Mesendoderm (in vitro differentiated cells): ENCODE measurements at regions not wholly inside any gene's neighbourhood (a gene's known extent, or its start where the extent isn't known, plus 50 kb on each side); places are given as distances from the start of the nearest gene placed in this dataset.

ENCODE experiments used
- DNase-seq: peaks from one replicate; pipeline ENCODE4 v3.0.0; 2013
- H2AK5ac ChIP-seq: 2 replicates; pipeline ENCODE4 v1.6.1; 2013; ENCODE audit warnings: low read length, inconsistent platforms
- H2BK120ac ChIP-seq: 2 replicates; pipeline ENCODE4 v1.6.1; 2013; ENCODE audit warnings: low read depth, mild to moderate bottlenecking, low read length, moderate library complexity, mixed read lengths
- H2BK15ac ChIP-seq: replicated peaks from 2 replicates; pipeline ENCODE4 v1.6.1; 2013; ENCODE audit warnings: low read depth, mild to moderate bottlenecking, moderate library complexity
- H2BK5ac ChIP-seq: 2 replicates; pipeline ENCODE4 v1.6.1; 2013; ENCODE audit warnings: low read length, inconsistent platforms
- H3K18ac ChIP-seq: 2 replicates; pipeline ENCODE4 v1.6.1; 2013; ENCODE audit warnings: mild to moderate bottlenecking, low read length, mixed read lengths
- H3K23ac ChIP-seq: one replicate; pipeline ENCODE4 v1.6.1; 2013; ENCODE audit warnings: low read length
- H3K27ac ChIP-seq: 2 replicates; pipeline ENCODE4 v1.5.1; 2013; ENCODE audit warnings: low read depth, mild to moderate bottlenecking, inconsistent platforms, low read length, moderate library complexity
- H3K27me3 ChIP-seq: 2 replicates; pipeline ENCODE4 v1.6.1; 2013; ENCODE audit warnings: low read length, control low read depth, mild to moderate bottlenecking, inconsistent platforms; ENCODE audit not compliant: insufficient read depth, poor library complexity
- H3K36me3 ChIP-seq: 2 replicates; pipeline ENCODE4 v1.6.1; 2013; ENCODE audit warnings: low read length, inconsistent platforms; ENCODE audit not compliant: control insufficient read depth, insufficient read depth
- H3K4ac ChIP-seq: one replicate; pipeline ENCODE4 v1.6.1; 2013; ENCODE audit warnings: low read depth, mild to moderate bottlenecking, low read length, moderate library complexity
- H3K4me1 ChIP-seq: 2 replicates; pipeline ENCODE4 v1.6.1; 2013; ENCODE audit warnings: low read depth, low read length, inconsistent platforms; ENCODE audit not compliant: control insufficient read depth
- H3K4me2 ChIP-seq: 2 replicates; pipeline ENCODE4 v1.6.1; 2013; ENCODE audit warnings: low read length
- H3K4me3 ChIP-seq: 2 replicates; pipeline ENCODE4 v1.5.1; 2013; ENCODE audit warnings: mild to moderate bottlenecking, low read length
- H3K56ac ChIP-seq: one replicate; pipeline ENCODE4 v1.6.1; 2013; ENCODE audit warnings: low read length
- H3K79me1 ChIP-seq: 2 replicates; pipeline ENCODE4 v1.6.1; 2013; ENCODE audit warnings: low read length, inconsistent platforms
- H3K79me2 ChIP-seq: 2 replicates; pipeline ENCODE4 v1.6.1; 2013; ENCODE audit warnings: mild to moderate bottlenecking, low read length; ENCODE audit not compliant: control insufficient read depth, insufficient read depth
- H3K9ac ChIP-seq: 2 replicates; pipeline ENCODE4 v1.6.1; 2013; ENCODE audit warnings: low read length, inconsistent platforms
- H4K5ac ChIP-seq: one replicate; pipeline ENCODE4 v1.6.1; 2013; ENCODE audit warnings: low read length
- H4K8ac ChIP-seq: one replicate; pipeline ENCODE4 v1.6.1; 2013; ENCODE audit warnings: low read depth, mild to moderate bottlenecking, control low read depth, low read length, moderate library complexity
- WGBS: extraction: QIAGEN DNeasy Blood & Tissue Kit; methylation state at CpG from one replicate; pipeline ENCODE4 v1.1.7; 2013; ENCODE audit warnings: low lambda C conversion rate, missing lambda C conversion rate; ENCODE audit not compliant: insufficient coverage; ENCODE audit errors: extremely low coverage; 5-methylcytosine and 5-hydroxymethylcytosine counted together

- Histone ChIP-seq H3K79me2 (no peaks in the 10 kb centered on the region), H3K23ac (no peak overlapping the region), H4K8ac (no peak overlapping the region), H2BK5ac (no peak overlapping the region), H3K4me2 (no peak overlapping the region), H4K5ac (no peak overlapping the region), H3K56ac (no peak overlapping the region), H2BK15ac (no peak overlapping the region), H3K9ac (no peak overlapping the region), H2BK120ac (no peak overlapping the region), H3K79me1 (no peaks in the 10 kb centered on the region), H3K18ac (no peak overlapping the region), H2AK5ac (no peak overlapping the region), H3K27ac (no peak overlapping the region), H3K4ac (no peak overlapping the region), H3K27me3 (no peaks in the 10 kb centered on the region), H3K36me3 (no peaks in the 10 kb centered on the region), H3K4me3 (no peak overlapping the region), H3K4me1 (no peaks in the 10 kb centered on the region)
- WGBS = no CpG with 5 or more reads among the region's 9 CpGs
- no peak for DNase-seq
Observed at GRCh38 chr2:8132879-8133278, 549.0 kb upstream of the ID2 start.

GRCh38 chr2:8133363-8133762, 548.5 kb upstream of the ID2 start:
- no peaks in the 10 kb centered on the region for H3K36me3 ChIP-seq
- no peak for DNase-seq
- no peak overlapping the region for H2BK120ac ChIP-seq
- no peak overlapping the region for H3K4me3 ChIP-seq
- H4K8ac ChIP-seq = no peak overlapping the region
- no peak overlapping the region for H3K27ac ChIP-seq
- H3K4me2 ChIP-seq = no peak overlapping the region
- no CpG with 5 or more reads among the region's 11 CpGs for WGBS
- H3K4me1 ChIP-seq = no peaks in the 10 kb centered on the region
- no peak overlapping the region for H3K4ac ChIP-seq
- no peak overlapping the region for H3K18ac ChIP-seq
- H3K27me3 ChIP-seq = no peaks in the 10 kb centered on the region
- H3K79me2 ChIP-seq = no peaks in the 10 kb centered on the region
- no peak overlapping the region for H3K56ac ChIP-seq
- H2BK5ac ChIP-seq = no peak overlapping the region
- no peak overlapping the region for H3K9ac ChIP-seq
- no peak overlapping the region for H2AK5ac ChIP-seq
- H4K5ac ChIP-seq = no peak overlapping the region
- H3K79me1 ChIP-seq = no peaks in the 10 kb centered on the region
- H3K23ac ChIP-seq = no peak overlapping the region
- no peak overlapping the region for H2BK15ac ChIP-seq

DNA sequence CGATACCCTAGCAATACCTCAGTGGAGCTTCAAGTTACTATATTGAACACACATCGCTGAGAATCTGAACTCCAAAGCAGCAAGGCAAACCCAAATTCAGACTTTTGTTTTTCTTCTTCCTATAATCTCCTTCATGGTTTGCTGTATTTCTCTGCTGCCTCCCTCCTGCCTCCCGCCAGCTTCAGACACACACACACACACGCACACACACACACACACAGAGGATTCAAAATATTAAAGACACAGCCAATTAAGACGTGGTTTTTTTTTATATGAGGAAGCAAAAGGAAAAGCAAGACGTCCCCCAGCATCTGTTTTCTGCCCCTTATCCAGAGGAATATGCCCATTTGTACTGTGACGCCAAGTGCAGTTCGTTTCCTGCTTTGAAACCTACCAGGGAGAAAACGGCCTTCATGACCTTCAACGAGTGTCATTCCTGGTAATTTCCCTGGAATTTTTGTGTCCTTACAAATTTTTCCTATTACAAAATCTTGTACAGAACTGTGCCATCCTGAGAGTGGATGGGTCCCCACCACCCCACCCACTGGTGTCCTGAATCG, 547.9 kb upstream of the ID2 start:
- no peak overlapping the region for H2BK5ac ChIP-seq
- no peak overlapping the region for H2AK5ac ChIP-seq
- H3K4me3 ChIP-seq = no peak overlapping the region
- no CpG with 5 or more reads among the region's 11 CpGs for WGBS
- no peaks in the 10 kb centered on the region for H3K27me3 ChIP-seq
- H4K5ac ChIP-seq = no peak overlapping the region
- H2BK15ac ChIP-seq = no peak overlapping the region
- H3K4ac ChIP-seq = no peak overlapping the region
- no peak overlapping the region for H3K56ac ChIP-seq
- no peak overlapping the region for H3K23ac ChIP-seq
- H4K8ac ChIP-seq = no peak overlapping the region
- H3K18ac ChIP-seq = no peak overlapping the region
- no peak overlapping the region for H3K9ac ChIP-seq
- no peaks in the 10 kb centered on the region for H3K4me1 ChIP-seq
- no peak for DNase-seq
- H3K36me3 ChIP-seq = no peaks in the 10 kb centered on the region
- H3K27ac ChIP-seq = no peak overlapping the region
- no peaks in the 10 kb centered on the region for H3K79me2 ChIP-seq
- H3K79me1 ChIP-seq = no peaks in the 10 kb centered on the region
- no peak overlapping the region for H2BK120ac ChIP-seq
- H3K4me2 ChIP-seq = no peak overlapping the region

DNA sequence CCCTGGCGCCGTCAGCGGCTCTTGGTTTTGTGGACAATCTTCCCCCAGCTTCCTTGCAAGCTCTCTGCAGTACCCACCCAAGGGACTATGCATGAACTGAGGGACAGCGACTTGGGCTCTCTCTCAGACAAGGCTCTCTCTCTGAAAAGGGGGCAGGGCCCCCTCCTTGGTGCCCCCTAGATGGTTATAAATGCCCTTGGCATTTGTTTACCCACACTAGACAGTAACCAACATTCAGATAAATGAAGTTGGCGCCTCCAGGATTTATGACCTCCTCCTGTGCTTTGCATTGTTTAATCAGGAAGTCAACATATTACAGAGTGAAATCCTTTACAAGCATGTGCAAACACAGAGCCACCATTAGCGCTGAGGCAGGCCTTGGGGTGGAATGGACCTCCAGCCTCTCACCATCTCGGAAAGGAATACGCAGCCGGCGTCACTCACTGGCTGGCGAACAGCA, 547.4 kb upstream of the ID2 start:
- DNase-seq = no peak
- WGBS = no CpG with 5 or more reads among the region's 11 CpGs

DNA sequence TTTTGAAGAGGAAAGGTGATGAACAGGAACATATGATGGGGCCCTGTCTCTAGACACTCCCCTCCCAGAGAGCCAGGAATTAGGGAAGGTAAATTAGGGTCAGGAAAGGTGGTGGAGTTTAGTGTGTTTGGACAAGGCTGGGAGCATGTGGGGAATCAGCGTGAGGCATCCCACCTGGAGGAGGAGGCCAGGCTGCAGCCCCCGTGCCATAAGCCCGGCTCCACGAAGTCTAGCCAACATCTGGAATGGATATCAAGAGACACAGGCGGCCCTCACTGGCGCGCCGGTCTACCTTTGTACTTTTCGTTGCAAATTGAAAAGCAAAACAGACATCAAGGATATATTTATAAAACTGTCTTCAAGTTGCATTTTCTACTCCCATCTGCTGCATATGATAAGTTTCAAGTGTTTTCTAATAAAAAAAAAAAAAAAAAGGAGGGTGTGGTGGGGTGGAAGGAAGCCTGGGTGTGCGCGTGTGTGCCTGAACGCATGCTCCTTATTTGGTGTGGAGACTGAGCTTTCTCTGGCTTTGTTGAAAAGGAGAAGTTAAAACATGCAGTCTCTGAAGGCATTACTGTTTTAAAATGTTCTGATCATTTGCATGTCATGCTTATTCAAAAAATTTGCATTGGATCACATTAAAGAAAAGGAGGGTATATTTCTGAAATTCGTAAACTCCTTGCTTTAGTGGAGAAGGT, 546.7 kb upstream of the ID2 start:
- no CpG with 5 or more reads among the region's 13 CpGs for WGBS
- Histone ChIP-seq H3K9ac (no peak overlapping the region), H3K56ac (no peak overlapping the region), H3K27me3 (no peaks in the 10 kb centered on the region), H3K4ac (no peak overlapping the region), H4K8ac (no peak overlapping the region), H3K4me3 (no peak overlapping the region), H3K79me1 (no peaks in the 10 kb centered on the region), H4K5ac (no peak overlapping the region), H3K4me1 (no peaks in the 10 kb centered on the region), H3K23ac (no peak overlapping the region), H3K4me2 (no peak overlapping the region), H3K36me3 (no peaks in the 10 kb centered on the region), H2BK5ac (no peak overlapping the region), H3K18ac (no peak overlapping the region), H2AK5ac (no peak overlapping the region), H3K79me2 (no peaks in the 10 kb centered on the region), H3K27ac (no peak overlapping the region), H2BK15ac (no peak overlapping the region), H2BK120ac (no peak overlapping the region)
- DNase-seq = no peak

More for the DNA sequence above, 547.4 kb upstream of the ID2 start:
- H3K18ac ChIP-seq = no peak overlapping the region
- H3K4ac ChIP-seq = no peak overlapping the region
- H3K4me2 ChIP-seq = no peak overlapping the region
- H3K4me3 ChIP-seq = no peak overlapping the region
- H2AK5ac ChIP-seq = no peak overlapping the region
- H2BK15ac ChIP-seq = no peak overlapping the region
- H3K56ac ChIP-seq = no peak overlapping the region
- H3K79me2 ChIP-seq = no peaks in the 10 kb centered on the region
- no peak overlapping the region for H3K9ac ChIP-seq
- H4K5ac ChIP-seq = no peak overlapping the region
- no peaks in the 10 kb centered on the region for H3K4me1 ChIP-seq
- no peak overlapping the region for H4K8ac ChIP-seq
- H2BK5ac ChIP-seq = no peak overlapping the region
- no peak overlapping the region for H3K27ac ChIP-seq
- H2BK120ac ChIP-seq = no peak overlapping the region
- H3K23ac ChIP-seq = no peak overlapping the region
- no peaks in the 10 kb centered on the region for H3K27me3 ChIP-seq
- H3K36me3 ChIP-seq = no peaks in the 10 kb centered on the region
- H3K79me1 ChIP-seq = no peaks in the 10 kb centered on the region

GRCh38 chr2:8137801-8138200, 544.1 kb upstream of the ID2 start:
- H3K4ac ChIP-seq = no peak overlapping the region
- no peaks in the 10 kb centered on the region for H3K79me2 ChIP-seq
- WGBS = no CpG with 5 or more reads among the region's 7 CpGs
- no peak overlapping the region for H2BK5ac ChIP-seq
- H3K4me1 ChIP-seq = no peaks in the 10 kb centered on the region
- H3K79me1 ChIP-seq = no peaks in the 10 kb centered on the region
- H3K56ac ChIP-seq = no peak overlapping the region
- H3K4me2 ChIP-seq = no peak overlapping the region
- H3K23ac ChIP-seq = no peak overlapping the region
- H3K27me3 ChIP-seq = no peaks in the 10 kb centered on the region
- no peak overlapping the region for H3K27ac ChIP-seq
- H2BK15ac ChIP-seq = no peak overlapping the region
- H4K8ac ChIP-seq = no peak overlapping the region
- H3K36me3 ChIP-seq = no peaks in the 10 kb centered on the region
- no peak overlapping the region for H2AK5ac ChIP-seq
- no peak overlapping the region for H4K5ac ChIP-seq
- H2BK120ac ChIP-seq = no peak overlapping the region
- H3K4me3 ChIP-seq = no peak overlapping the region
- H3K9ac ChIP-seq = no peak overlapping the region
- H3K18ac ChIP-seq = no peak overlapping the region
- no peak for DNase-seq
